ENCODE measurements at regions not wholly inside any gene's neighbourhood (a gene's known extent, or its start where the extent isn't known, plus 50 kb on each side); places are given as distances from the start of the nearest gene placed in this dataset.

DNA sequence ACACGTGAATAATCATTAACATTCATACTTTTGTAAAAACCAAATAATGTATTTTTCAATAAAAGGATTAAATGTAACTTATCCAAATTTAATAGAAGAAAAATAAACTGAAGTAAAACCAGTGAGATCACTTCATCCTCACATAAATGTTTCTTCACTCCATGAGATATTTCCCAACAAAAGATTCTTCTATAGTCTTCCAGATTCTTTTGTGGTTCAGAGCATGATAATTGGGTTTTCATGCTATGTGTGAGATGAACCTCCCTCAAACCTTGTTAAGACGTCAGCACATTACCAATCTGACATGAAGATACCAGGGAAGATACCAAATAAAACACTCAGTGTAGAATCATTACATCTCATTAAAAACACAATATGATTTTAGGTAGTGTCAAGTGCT lies 62.9 kb upstream of the OXGR1 start:
- DNase-seq: no peak

GRCh38 chr13:97058391-97058790 lies 64.1 kb upstream of the OXGR1 start:
- DNase-seq: no peak

DNA sequence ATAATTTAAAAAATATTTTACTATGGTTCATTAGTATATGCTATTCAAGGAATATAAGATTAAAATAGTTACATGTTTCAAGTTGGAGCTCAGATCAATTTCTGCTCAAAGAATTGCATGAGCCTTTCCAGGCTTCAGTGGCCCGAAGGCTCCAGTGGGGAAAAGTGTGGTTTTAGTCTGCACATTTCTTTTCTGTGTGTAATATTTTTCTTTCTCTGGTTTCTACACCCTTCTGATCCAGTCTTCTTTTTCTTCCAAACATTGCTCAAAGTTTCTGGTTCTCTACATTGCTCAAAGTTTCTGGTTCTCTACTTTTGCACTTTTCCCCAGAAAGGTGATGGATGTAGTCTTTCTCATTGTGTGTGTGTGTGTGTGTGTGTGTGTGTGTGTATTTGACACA lies 64.7 kb upstream of the OXGR1 start:
- DNase-seq: no peak

- peak; percentile 13 for DNase-seq
Observed at GRCh38 chr13:97067017-97067895, 73.0 kb upstream of the OXGR1 start.

GRCh38 chr13:97068151-97068550 lies 73.9 kb upstream of the OXGR1 start:
- DNase-seq: no peak

DNA sequence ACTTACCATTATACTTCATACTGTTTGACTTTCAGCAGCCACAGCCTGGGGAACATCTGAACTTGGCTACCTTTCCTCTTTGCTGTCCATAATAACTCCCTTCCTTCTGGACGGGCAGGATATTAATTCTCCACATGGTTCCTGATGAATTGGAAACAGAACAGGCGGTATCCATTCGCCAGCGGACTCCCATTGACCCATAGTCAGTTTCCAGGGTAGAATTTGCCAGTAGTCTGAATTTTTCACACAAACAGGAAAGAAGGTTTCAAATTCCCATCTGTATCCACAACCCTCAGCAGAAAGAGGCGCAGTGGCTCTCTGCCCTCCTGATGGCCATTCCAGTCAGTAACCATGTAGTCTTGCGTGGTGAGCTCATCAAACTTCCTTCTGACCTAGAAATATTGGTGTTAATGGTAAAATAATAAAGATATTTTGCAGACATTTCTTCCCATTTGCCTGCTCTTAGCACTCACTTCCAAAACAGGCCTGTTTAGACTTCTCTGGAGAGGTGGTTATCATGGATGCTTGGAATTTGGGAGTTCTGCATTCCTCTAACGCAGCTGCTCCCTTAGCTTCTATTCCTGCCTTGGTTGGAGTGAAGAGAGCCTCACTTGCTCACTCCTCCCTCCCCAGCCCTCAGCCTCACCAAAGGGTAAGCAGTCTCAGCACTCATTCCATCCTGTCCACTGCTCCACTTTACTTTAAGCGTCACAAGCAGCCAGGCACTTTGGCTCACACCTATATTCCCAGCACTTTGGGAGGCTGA lies 75.0 kb upstream of the OXGR1 start:
- DNase-seq: no peak

DNA sequence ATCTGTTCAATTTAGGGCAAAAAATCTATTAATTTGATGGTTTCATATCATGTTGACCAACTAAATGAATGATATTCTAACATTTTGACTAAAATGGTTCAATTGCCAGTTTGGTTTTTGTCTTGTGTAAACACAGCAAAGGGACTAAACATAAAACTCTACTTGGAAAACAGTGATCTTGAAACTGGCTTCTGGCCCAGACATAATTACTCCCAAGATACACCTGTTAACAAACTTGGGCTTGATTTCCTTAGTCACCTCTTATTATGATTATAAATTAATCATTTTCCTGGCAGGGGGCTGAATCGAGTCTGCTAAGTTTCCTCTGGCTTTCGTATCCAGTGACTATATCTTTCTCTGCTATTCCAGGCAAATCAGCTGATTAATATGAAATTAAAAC lies 78.0 kb upstream of the OXGR1 start:
- no peak for DNase-seq

DNA sequence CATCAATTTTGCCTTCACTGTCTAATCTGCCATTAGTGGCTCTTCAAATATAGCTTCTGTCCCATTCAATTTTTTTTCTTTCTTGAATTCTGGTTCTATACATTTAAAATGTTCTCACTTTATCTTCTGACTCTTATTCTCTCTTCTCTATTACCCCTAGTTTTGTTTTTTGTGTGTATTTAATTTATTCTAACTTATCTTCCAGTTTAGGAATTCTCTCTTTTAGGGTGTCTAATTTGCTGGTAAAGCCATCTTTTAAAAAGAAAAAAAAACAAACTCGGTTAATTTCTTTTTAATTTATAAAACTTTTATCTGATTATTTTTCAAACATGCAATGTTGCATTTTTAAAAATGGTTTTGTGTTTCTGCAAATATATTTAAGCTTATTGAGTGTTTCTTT lies 80.3 kb upstream of the OXGR1 start:
- DNase-seq: no peak

GRCh38 chr13:97076898-97077297 lies 82.6 kb upstream of the OXGR1 start:
- no peak for DNase-seq

- no peak for DNase-seq
Observed at GRCh38 chr13:97077341-97077740, 83.1 kb upstream of the OXGR1 start.

- DNase-seq: no peak
Observed at GRCh38 chr13:97079726-97080125, 85.5 kb upstream of the OXGR1 start.

- DNase-seq: no peak
Observed at GRCh38 chr13:97082461-97083207, 88.4 kb upstream of the OXGR1 start.

GRCh38 chr13:97091196-97091595 lies 96.9 kb upstream of the OXGR1 start:
- DNase-seq: no peak

GRCh38 chr13:97100821-97101220 lies 106.5 kb upstream of the OXGR1 start:
- no peak for DNase-seq

- DNase-seq: no peak
Observed at GRCh38 chr13:97101912-97102708, 107.8 kb upstream of the OXGR1 start.

GRCh38 chr13:97106323-97106722 lies 112.0 kb upstream of the OXGR1 start:
- DNase-seq: no peak

GRCh38 chr13:97107815-97108529 lies 113.7 kb upstream of the OXGR1 start:
- no peak for DNase-seq

DNA sequence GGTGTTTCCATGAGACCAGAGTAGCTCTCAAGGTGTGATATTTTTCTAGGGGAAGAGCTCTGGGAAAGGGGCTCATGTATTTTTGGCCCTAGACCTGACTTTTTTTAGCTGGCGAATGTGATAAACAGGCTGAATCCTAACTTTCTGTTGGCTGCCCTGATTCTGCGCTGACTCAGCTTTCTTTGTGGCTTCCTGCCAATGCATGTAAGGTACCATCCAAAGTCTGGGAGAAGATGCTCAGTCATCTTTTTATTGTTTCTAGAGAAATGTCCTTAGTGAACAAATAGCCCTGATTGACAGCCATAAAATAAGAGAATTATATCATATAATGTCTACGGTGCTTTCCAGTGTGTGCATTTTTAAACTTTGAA lies 113.6 kb upstream of the MBNL2 start:
- no peak for DNase-seq

DNA sequence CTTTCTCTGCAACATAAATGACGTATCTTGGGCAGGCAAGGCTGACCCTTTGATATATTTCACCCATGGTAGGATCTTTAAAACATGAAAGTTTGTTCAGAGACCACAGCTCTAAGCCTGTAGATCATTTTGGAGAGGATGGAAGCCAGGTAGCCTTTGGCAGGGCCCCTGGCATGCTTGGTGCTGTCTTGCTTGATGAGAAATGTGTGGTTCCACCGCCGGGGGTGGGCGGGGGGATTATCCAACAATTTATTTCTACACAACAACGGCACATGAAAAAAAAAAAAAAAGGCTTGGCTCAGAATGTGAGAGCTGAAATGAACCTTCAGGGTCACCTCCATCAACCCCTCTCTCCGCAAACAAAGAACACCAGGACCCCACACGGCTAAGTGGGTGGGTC lies 112.9 kb upstream of the MBNL2 start:
- no peak for DNase-seq

DNA sequence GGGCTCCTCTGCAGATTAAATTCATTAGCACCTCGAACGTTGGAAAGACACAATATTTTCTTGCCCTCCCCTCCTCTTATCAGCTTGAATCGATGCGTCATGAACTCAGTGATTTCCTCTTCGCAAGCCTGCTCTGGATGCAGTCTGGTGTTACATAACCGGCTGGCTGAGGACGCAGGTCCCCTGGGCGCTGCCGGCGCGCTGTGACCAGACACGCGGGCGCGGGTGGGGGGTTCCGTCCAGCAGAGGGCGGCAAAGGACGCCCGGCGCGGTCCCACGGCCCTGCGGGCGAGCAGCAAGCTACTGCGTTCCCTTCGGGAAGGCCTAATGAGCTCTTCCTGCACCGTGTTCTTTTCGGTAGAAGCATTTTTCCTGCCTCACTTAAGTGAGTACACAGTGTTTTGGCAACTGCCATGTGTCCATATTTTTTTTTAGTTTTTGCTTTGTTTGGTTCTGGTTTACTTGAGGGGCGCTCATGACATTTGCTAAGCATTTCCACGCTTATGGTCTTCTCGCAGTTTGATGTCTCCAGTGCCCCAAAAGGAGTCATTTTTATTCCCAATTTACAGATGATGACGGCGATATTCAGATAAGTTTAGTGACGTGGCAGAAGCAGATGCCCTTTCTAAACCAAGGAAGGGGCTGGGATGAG lies 112.2 kb upstream of the MBNL2 start:
- DNase-seq: peak; percentile 89

- DNase-seq: no peak
Observed at GRCh38 chr13:97110936-97111335, 111.2 kb upstream of the MBNL2 start.

DNA sequence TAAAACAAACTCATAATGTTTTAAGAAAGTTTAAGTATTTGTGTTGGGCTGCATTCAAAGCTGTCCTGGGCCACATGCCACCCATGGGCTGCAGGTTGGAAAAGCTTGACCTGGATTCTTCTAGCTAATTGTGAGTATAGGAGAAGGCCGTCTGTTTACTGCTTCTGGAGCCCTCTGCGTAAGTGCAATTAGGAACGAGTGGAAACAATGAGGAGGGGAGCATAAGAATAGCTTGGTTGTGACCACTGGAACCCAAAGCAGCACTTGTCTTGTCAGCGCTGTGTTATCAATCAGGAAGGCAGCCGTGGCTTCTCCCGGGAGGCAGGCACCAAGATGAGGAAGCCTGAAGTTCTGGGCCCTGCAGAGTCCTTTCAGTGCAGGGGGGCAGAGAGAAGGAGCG lies 110.4 kb upstream of the MBNL2 start:
- no peak for DNase-seq
